Left lung (tissue), 4 donors: ENCODE measurements at regions not wholly inside any gene's neighbourhood (a gene's known extent, or its start where the extent isn't known, plus 50 kb on each side); places are given as distances from the start of the nearest gene placed in this dataset.
A peak's percentile ranks its signal among the peaks of the same experiment; 100 is the strongest.

Experiments used
- ATAC-seq: fragments of 200-7000 bp; cut with Tn5 transposase; one replicate; pipeline ENCODE4 v1.9.1; 2020; ENCODE audit warnings: moderate library complexity
- DNase-seq, 4 donors: peaks; one replicate each; pipeline ENCODE4 v3.0.0-alpha.2; 2013 to 2020
- H3K27ac ChIP-seq, 2 donors: fragments of 200-600 bp; sonication (generic) in 1 of 2; one replicate each; pipeline versions ENCODE4 v1.5.0 to v1.8.0; 2020 to 2021
- H3K27me3 ChIP-seq, 2 donors: fragments of 200-600 bp; sonication (generic) in 1 of 2; one replicate each; pipeline versions ENCODE4 v1.5.0 to v1.8.0; 2020 to 2021
- H3K36me3 ChIP-seq, 2 donors: fragments of 200-600 bp; sonication (generic) in 1 of 2; one replicate each; pipeline versions ENCODE4 v1.5.0 to v1.8.0; 2020 to 2021
- H3K4me1 ChIP-seq, 2 donors: fragments of 200-600 bp; one replicate each; pipeline ENCODE4 v1.8.0; 2021
- H3K4me3 ChIP-seq, 2 donors: fragments of 200-600 bp; sonication (generic) in 1 of 2; one replicate each; pipeline versions ENCODE4 v1.5.0 to v1.8.0; 2020 to 2021; ENCODE audit warnings: mild to moderate bottlenecking in 1 of 2
- H3K9me3 ChIP-seq, 2 donors: fragments of 200-600 bp; sonication (generic) in 1 of 2; one replicate each; pipeline versions ENCODE4 v1.5.0 to v1.8.0; 2020 to 2021
- CTCF ChIP-seq, 2 donors: fragments of 200-600 bp; sonication (generic) in 1 of 2; IDR thresholded peaks; one replicate each; pipeline versions ENCODE4 v1.5.0 to v1.8.0; 2021; ENCODE audit warnings: antibody characterized with exemption in 2 of 2
- intact Hi-C, 2 donors: fragments of 100-400 bp; cut with DNase I; formaldehyde crosslinking; loops; one replicate each; pipeline versions ENCODE4 v1.11.2 to v1.14.2; 2022
- donor health status: DM: no; HTN: yes; CAD: no.
- donor health status: DM: no; HTN: no; CAD: no.

- Histone ChIP-seq H3K4me3 (no peak overlapping the region), H3K4me1 (no peaks in the 10 kb centered on the region), H3K27ac (no peak overlapping the region), H3K27me3 (no peaks in the 10 kb centered on the region), H3K36me3 (no peaks in the 10 kb centered on the region), H3K9me3 (no peaks in the 10 kb centered on the region)
- ATAC-seq (no peak), DNase-seq (no peak)
- intact Hi-C loops: no loop called here
- TF ChIP-seq CTCF (IDR thresholded peaks at IDR 0.05): no peak
Measured at GRCh38 chr20:22834651-22835256, 200.4 kb upstream of the SSTR4 start.

GRCh38 chr20:22836211-22836610 is 198.9 kb upstream of the SSTR4 start:
- TF ChIP-seq CTCF (IDR thresholded peaks at IDR 0.05): no peak
- no peak for DNase-seq
- intact Hi-C loops: no loop called here

GRCh38 chr20:22836877-22837276 is 198.2 kb upstream of the SSTR4 start:
- intact Hi-C loops: no loop called here

More at GRCh38 chr20:22836211-22836610, 198.9 kb upstream of the SSTR4 start:
- ATAC-seq: no peak
- Histone ChIP-seq H3K27ac (no peak overlapping the region), H3K4me3 (no peak overlapping the region), H3K9me3 (no peaks in the 10 kb centered on the region), H3K4me1 (no peaks in the 10 kb centered on the region), H3K27me3 (no peaks in the 10 kb centered on the region), H3K36me3 (no peaks in the 10 kb centered on the region)

GRCh38 chr20:22838001-22838400 is 197.1 kb upstream of the SSTR4 start:
- Histone ChIP-seq H3K4me3 (no peak overlapping the region), H3K36me3 (no peaks in the 10 kb centered on the region), H3K27ac (no peak overlapping the region), H3K9me3 (no peaks in the 10 kb centered on the region), H3K4me1 (no peaks in the 10 kb centered on the region), H3K27me3 (no peaks in the 10 kb centered on the region)
- no peak for TF ChIP-seq CTCF (IDR thresholded peaks at IDR 0.05)
- DNase-seq: no peak
- intact Hi-C loops: no loop called here
- no peak for ATAC-seq

More at GRCh38 chr20:22836877-22837276, 198.2 kb upstream of the SSTR4 start:
- Histone ChIP-seq H3K27me3 (no peaks in the 10 kb centered on the region), H3K36me3 (no peaks in the 10 kb centered on the region), H3K9me3 (no peaks in the 10 kb centered on the region), H3K27ac (no peak overlapping the region), H3K4me1 (no peaks in the 10 kb centered on the region), H3K4me3 (no peak overlapping the region)
- DNase-seq: no peak
- peak; percentile 63 for ATAC-seq
- no peak for TF ChIP-seq CTCF (IDR thresholded peaks at IDR 0.05)

GRCh38 chr20:22841846-22842245 is 193.3 kb upstream of the SSTR4 start:
- Histone ChIP-seq H3K36me3 (no peaks in the 10 kb centered on the region), H3K27me3 (no peaks in the 10 kb centered on the region), H3K4me1 (no peaks in the 10 kb centered on the region), H3K9me3 (no peaks in the 10 kb centered on the region), H3K4me3 (no peak overlapping the region), H3K27ac (peak overlapping the region in 1 of 2 donors; percentile 34)
- DNase-seq: no peak
- no peak for TF ChIP-seq CTCF (IDR thresholded peaks at IDR 0.05)
- no peak for ATAC-seq
- intact Hi-C loops: no loop called here
